HepG2 (cell line): ENCODE measurements at regions not wholly inside any gene's neighbourhood (a gene's known extent, or its start where the extent isn't known, plus 50 kb on each side); places are given as distances from the start of the nearest gene placed in this dataset.

Source experiments
- HDAC2 ChIP-seq: sonication (generic); formaldehyde crosslinking; IDR thresholded peaks from 2 replicates; pipeline ENCODE4 v1.4.0; 2020; ENCODE audit warnings: missing genetic modification reagents
- KAT7 ChIP-seq: IDR thresholded peaks from 2 replicates; pipeline ENCODE4 v1.6.1; 2018; ENCODE audit warnings: borderline replicate concordance, missing compliant biosample characterization
- POLR2A ChIP-seq, 2 experiments: IDR thresholded peaks; 2 replicates each; pipeline ENCODE4 v1.6.1; 2011; ENCODE audit warnings: low read depth in 2 of 2, low read length in 2 of 2, mild to moderate bottlenecking in 1 of 2, moderate library complexity in 1 of 2; ENCODE audit not compliant: insufficient read depth in 1 of 2
- SRSF4 ChIP-seq: fragments of 200-400 bp; formaldehyde crosslinking; IDR thresholded peaks from one replicate; pipeline ENCODE4 v1.6.1; 2018; ENCODE audit warnings: mild to moderate bottlenecking, low read depth, low read length, moderate library complexity; ENCODE audit not compliant: poor library complexity, severe bottlenecking
- TCF12 ChIP-seq, 2 experiments: fragments of 450-650 bp in 1 of 2; sonication (generic) in 1 of 2; formaldehyde crosslinking in 1 of 2; IDR thresholded peaks; 2 replicates each; pipeline versions ENCODE4 v1.6.1 to v1.8.0; 2017 to 2022; ENCODE audit warnings: antibody characterized with exemption in 1 of 2, mild to moderate bottlenecking in 1 of 2, missing genetic modification reagents in 1 of 2, moderate library complexity in 1 of 2
- ZNF264 ChIP-seq: sonication (generic); formaldehyde crosslinking; IDR thresholded peaks from 2 replicates; pipeline ENCODE4 v1.4.0; 2020; ENCODE audit warnings: missing genetic modification reagents
- ZNF563 ChIP-seq: sonication (generic); formaldehyde crosslinking; IDR thresholded peaks from 2 replicates; pipeline ENCODE4 v1.8.0; 2022; ENCODE audit warnings: mild to moderate bottlenecking, moderate library complexity, missing genetic modification reagents
- ZNF792 ChIP-seq: IDR thresholded peaks from 2 replicates; pipeline ENCODE4 v1.6.1; 2016
- ZSCAN22 ChIP-seq: sonication (generic); formaldehyde crosslinking; IDR thresholded peaks from 2 replicates; pipeline ENCODE4 v1.4.0; 2020; ENCODE audit warnings: mild to moderate bottlenecking, missing genetic modification reagents
- TF ChIP-seq, protein P1 (sequence below): sonication (generic); formaldehyde crosslinking; IDR thresholded peaks from 2 replicates; pipeline ENCODE4 v1.9.0; 2022; ENCODE audit warnings: low read depth, missing genetic modification reagents
- TF ChIP-seq, protein P2 (sequence below): sonication (generic); formaldehyde crosslinking; IDR thresholded peaks from 2 replicates; pipeline ENCODE4 v1.8.0; 2022; ENCODE audit warnings: missing genetic modification reagents, mild to moderate bottlenecking, moderate library complexity, borderline replicate concordance

DNA sequence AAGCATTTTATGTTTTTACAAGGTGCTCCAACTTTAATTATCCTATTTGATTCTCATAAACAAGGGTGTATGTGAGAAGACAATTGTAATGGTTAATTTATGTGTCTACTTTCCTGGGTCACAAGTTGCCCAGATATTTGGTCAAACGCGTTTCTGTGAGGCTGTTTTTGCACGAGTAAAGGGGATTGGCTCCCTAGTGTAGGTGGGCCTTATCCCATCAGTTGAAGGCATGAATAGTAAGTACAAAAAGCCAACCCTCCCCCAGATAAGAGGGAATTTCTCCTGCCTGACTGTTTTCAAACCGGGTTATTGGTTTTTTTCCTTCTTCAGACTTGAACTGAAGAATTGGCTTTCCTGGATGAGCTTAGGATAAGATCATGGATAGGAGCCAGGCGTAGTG is 224.0 kb upstream of the NCKAP5 start:
- TF ChIP-seq ZSCAN22 (CRISPR knock-in tag), result no peak
- no peak for TF ChIP-seq POLR2A (IDR thresholded peaks at IDR 0.05; ENCODE audit: insufficient read depth in 1 of 2, low read depth in 2 of 2, low read length in 2 of 2)
- no peak for TF ChIP-seq SRSF4
- no peak for TF ChIP-seq ZNF563 (CRISPR knock-in tag)
- TF ChIP-seq ZNF792 (CRISPR knock-in tag), result no peak
- no peak for TF ChIP-seq HDAC2 (CRISPR knock-in tag)
- TF ChIP-seq KAT7 (CRISPR knock-in tag), result no peak
- TF ChIP-seq, protein P1, sequence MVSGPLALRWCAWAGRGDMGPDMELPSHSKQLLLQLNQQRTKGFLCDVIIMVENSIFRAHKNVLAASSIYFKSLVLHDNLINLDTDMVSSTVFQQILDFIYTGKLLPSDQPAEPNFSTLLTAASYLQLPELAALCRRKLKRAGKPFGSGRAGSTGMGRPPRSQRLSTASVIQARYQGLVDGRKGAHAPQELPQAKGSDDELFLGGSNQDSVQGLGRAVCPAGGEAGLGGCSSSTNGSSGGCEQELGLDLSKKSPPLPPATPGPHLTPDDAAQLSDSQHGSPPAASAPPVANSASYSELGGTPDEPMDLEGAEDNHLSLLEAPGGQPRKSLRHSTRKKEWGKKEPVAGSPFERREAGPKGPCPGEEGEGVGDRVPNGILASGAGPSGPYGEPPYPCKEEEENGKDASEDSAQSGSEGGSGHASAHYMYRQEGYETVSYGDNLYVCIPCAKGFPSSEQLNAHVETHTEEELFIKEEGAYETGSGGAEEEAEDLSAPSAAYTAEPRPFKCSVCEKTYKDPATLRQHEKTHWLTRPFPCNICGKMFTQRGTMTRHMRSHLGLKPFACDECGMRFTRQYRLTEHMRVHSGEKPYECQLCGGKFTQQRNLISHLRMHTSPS (CRISPR knock-in tag), result no peak
- TF ChIP-seq, protein P2, sequence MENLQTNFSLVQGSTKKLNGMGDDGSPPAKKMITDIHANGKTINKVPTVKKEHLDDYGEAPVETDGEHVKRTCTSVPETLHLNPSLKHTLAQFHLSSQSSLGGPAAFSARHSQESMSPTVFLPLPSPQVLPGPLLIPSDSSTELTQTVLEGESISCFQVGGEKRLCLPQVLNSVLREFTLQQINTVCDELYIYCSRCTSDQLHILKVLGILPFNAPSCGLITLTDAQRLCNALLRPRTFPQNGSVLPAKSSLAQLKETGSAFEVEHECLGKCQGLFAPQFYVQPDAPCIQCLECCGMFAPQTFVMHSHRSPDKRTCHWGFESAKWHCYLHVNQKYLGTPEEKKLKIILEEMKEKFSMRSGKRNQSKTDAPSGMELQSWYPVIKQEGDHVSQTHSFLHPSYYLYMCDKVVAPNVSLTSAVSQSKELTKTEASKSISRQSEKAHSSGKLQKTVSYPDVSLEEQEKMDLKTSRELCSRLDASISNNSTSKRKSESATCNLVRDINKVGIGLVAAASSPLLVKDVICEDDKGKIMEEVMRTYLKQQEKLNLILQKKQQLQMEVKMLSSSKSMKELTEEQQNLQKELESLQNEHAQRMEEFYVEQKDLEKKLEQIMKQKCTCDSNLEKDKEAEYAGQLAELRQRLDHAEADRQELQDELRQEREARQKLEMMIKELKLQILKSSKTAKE, result no peak
- no peak for TF ChIP-seq ZNF264 (CRISPR knock-in tag)
- no peak for TF ChIP-seq TCF12 (IDR thresholded peaks at IDR 0.05)
- no peak for TF ChIP-seq TCF12 (CRISPR knock-in tag; IDR thresholded peaks at IDR 0.05)
